PC-9 (cell line): ENCODE measurements at regions not wholly inside any gene's neighbourhood (a gene's known extent, or its start where the extent isn't known, plus 50 kb on each side); places are given as distances from the start of the nearest gene placed in this dataset.

Experiments used
- BruUV-seq: library from RNA; stranded (reverse); fragments of 400-500 nt; replicated peaks from 2 replicates; lab custom pipeline; 2021; lab: Mats Ljungman, UMichigan
- CTCF ChIA-PET: fragments of 300-600 bp; sonication (Branson Sonifier 250); formaldehyde crosslinking; loops from one replicate; lab custom pipeline; 2022; ENCODE audit warnings: antibody characterized with exemption; lab: Charles Lee
- POLR2A ChIA-PET: fragments of 300-600 bp; sonication (Branson Sonifier 250); formaldehyde crosslinking; loops from one replicate; lab custom pipeline; 2022; ENCODE audit warnings: antibody characterized with exemption; ENCODE audit not compliant: unreplicated experiment; lab: Charles Lee
- DNase-seq, 2 experiments: peaks; one replicate each; pipeline versions ENCODE4 v3.0.0 to v3.0.0-alpha.2; 2015 to 2022; ENCODE audit warnings: mixed read lengths in 1 of 2
- H2AFZ ChIP-seq: fragments of 200-600 bp; sonication (generic); 2 replicates; pipeline ENCODE4 v1.8.1; 2017; ENCODE audit warnings: antibody characterized with exemption
- H3F3A ChIP-seq: fragments of 200-600 bp; sonication (generic); 2 replicates; pipeline ENCODE4 v1.8.1; 2017; ENCODE audit warnings: antibody characterized with exemption, mild to moderate bottlenecking, low read depth; ENCODE audit not compliant: insufficient read depth
- H3K27ac ChIP-seq: fragments of 200-600 bp; sonication (generic); 2 replicates; pipeline ENCODE4 v1.6.1; 2016; ENCODE audit warnings: mixed run types
- H3K27me3 ChIP-seq: fragments of 200-600 bp; sonication (generic); 2 replicates; pipeline ENCODE4 v1.6.1; 2016; ENCODE audit warnings: low read depth, mixed run types; ENCODE audit not compliant: insufficient read depth
- H3K36me3 ChIP-seq: fragments of 200-600 bp; sonication (generic); 2 replicates; pipeline ENCODE4 v1.6.1; 2016; ENCODE audit warnings: low read depth, mixed run types
- H3K4me1 ChIP-seq: fragments of 200-600 bp; sonication (generic); replicated peaks from 2 replicates; pipeline ENCODE4 v1.6.1; 2016; ENCODE audit warnings: mixed run types; ENCODE audit not compliant: insufficient read depth
- H3K4me2 ChIP-seq: fragments of 200-600 bp; sonication (generic); 2 replicates; pipeline ENCODE4 v1.6.1; 2017; ENCODE audit warnings: mixed run types
- H3K4me3 ChIP-seq: fragments of 200-600 bp; sonication (generic); 2 replicates; pipeline ENCODE4 v1.6.1; 2016; ENCODE audit warnings: mixed run types
- H3K79me2 ChIP-seq: fragments of 200-600 bp; sonication (generic); 2 replicates; pipeline ENCODE4 v1.6.1; 2017; ENCODE audit warnings: low read depth, mixed run types
- H3K9me2 ChIP-seq: fragments of 200-600 bp; sonication (generic); 2 replicates; pipeline ENCODE4 v1.8.1; 2017; ENCODE audit warnings: mild to moderate bottlenecking; ENCODE audit not compliant: insufficient read depth
- H3K9me3 ChIP-seq: fragments of 200-600 bp; sonication (generic); 2 replicates; pipeline ENCODE4 v1.8.1; 2016; ENCODE audit warnings: low read depth; ENCODE audit not compliant: insufficient read depth
- H4K20me1 ChIP-seq: fragments of 200-600 bp; sonication (generic); 2 replicates; pipeline ENCODE4 v1.8.1; 2017; ENCODE audit not compliant: insufficient read depth
- EZH2 ChIP-seq: fragments of 200-600 bp; sonication (generic); IDR thresholded peaks from 2 replicates; pipeline ENCODE4 v1.8.0; 2017; ENCODE audit warnings: antibody characterized with exemption, low read depth
- intact Hi-C: fragments of 100-400 bp; cut with micrococcal nuclease; formaldehyde crosslinking; loops from one replicate; pipeline ENCODE4 v1.10.0; 2022; ENCODE audit not compliant: unreplicated experiment
- TF ChIP-seq, protein P1 (sequence below): fragments of 200-600 bp; sonication (generic); conservative IDR thresholded peaks from 2 replicates; pipeline ENCODE4 v1.6.1; 2017; ENCODE audit warnings: mixed run types, antibody characterized with exemption, mild to moderate bottlenecking, moderate library complexity

DNA sequence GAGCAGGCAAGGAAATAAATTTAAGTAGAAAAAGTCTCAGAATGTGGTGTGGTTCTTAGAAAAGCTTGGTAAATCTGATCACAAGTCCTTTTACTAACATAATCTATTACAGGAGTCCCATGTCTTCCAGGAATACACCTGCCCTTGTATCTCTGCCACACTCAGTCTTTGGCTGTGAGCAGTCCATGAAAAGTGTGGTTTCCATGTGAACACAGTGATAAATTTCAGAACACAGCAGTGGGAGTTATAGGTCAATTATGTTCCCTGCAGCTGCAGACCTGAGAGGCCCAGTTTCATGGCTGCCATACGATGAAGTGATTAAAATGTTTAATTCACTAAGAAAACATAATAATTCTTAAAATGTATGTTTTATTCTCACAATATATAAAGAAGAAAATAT, 366.9 kb upstream of the STAC start:
- TF ChIP-seq, protein P1, sequence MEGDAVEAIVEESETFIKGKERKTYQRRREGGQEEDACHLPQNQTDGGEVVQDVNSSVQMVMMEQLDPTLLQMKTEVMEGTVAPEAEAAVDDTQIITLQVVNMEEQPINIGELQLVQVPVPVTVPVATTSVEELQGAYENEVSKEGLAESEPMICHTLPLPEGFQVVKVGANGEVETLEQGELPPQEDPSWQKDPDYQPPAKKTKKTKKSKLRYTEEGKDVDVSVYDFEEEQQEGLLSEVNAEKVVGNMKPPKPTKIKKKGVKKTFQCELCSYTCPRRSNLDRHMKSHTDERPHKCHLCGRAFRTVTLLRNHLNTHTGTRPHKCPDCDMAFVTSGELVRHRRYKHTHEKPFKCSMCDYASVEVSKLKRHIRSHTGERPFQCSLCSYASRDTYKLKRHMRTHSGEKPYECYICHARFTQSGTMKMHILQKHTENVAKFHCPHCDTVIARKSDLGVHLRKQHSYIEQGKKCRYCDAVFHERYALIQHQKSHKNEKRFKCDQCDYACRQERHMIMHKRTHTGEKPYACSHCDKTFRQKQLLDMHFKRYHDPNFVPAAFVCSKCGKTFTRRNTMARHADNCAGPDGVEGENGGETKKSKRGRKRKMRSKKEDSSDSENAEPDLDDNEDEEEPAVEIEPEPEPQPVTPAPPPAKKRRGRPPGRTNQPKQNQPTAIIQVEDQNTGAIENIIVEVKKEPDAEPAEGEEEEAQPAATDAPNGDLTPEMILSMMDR = no peak
- no peak for TF ChIP-seq EZH2
- Histone ChIP-seq H3F3A (no peaks in the 10 kb centered on the region), H3K79me2 (no peaks in the 10 kb centered on the region), H3K4me2 (no peak overlapping the region), H3K9me3 (no peaks in the 10 kb centered on the region), H3K4me1 (no peaks in the 10 kb centered on the region), H4K20me1 (no peaks in the 10 kb centered on the region), H2AFZ (no peak overlapping the region), H3K27me3 (no peaks in the 10 kb centered on the region), H3K27ac (no peak overlapping the region), H3K4me3 (no peak overlapping the region), H3K9me2 (no peaks in the 10 kb centered on the region), H3K36me3 (no peaks in the 10 kb centered on the region)
- POLR2A ChIA-PET = no interaction called here
- BruUV-seq = no TSS peak
- intact Hi-C loops = no loop called here
- DNase-seq = no peak
- CTCF ChIA-PET = no interaction called here

DNA sequence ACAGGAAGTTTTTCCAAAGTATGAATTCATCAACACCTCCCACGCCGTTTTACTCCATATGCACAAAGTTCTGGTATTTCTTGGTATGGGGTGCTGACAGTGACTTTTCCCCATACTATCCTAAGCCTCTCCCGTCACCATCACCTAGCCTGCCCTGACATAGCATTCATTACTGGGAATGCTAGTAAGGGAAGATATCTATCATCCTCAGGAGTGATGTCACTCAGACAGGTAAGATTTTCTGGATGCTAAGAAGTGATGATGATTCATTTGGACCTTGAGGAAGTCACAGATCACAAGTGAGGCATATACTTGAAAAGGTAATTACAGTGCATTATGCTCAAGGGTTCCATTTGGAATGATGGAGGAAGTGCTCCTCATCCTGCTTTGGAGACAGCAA, 355.1 kb upstream of the STAC start:
- no peaks in the 10 kb centered on the region for H3K9me3 ChIP-seq
- ChIA-PET CTCF (no interaction called here), POLR2A (no interaction called here)
- H4K20me1 ChIP-seq = no peaks in the 10 kb centered on the region
- no peak overlapping the region for H3K4me3 ChIP-seq
- H3K9me2 ChIP-seq = no peaks in the 10 kb centered on the region
- H3K4me1 ChIP-seq = no peaks in the 10 kb centered on the region
- H3K79me2 ChIP-seq = no peaks in the 10 kb centered on the region
- TF ChIP-seq EZH2 = no peak
- TF ChIP-seq, protein P1 = no peak
- no peaks in the 10 kb centered on the region for H3K27me3 ChIP-seq
- no TSS peak for BruUV-seq
- H3F3A ChIP-seq = no peaks in the 10 kb centered on the region
- H2AFZ ChIP-seq = no peak overlapping the region
- no peak overlapping the region for H3K4me2 ChIP-seq
- DNase-seq = no peak
- intact Hi-C loops = no loop called here
- H3K36me3 ChIP-seq = no peaks in the 10 kb centered on the region
- H3K27ac ChIP-seq = no peak overlapping the region

DNA sequence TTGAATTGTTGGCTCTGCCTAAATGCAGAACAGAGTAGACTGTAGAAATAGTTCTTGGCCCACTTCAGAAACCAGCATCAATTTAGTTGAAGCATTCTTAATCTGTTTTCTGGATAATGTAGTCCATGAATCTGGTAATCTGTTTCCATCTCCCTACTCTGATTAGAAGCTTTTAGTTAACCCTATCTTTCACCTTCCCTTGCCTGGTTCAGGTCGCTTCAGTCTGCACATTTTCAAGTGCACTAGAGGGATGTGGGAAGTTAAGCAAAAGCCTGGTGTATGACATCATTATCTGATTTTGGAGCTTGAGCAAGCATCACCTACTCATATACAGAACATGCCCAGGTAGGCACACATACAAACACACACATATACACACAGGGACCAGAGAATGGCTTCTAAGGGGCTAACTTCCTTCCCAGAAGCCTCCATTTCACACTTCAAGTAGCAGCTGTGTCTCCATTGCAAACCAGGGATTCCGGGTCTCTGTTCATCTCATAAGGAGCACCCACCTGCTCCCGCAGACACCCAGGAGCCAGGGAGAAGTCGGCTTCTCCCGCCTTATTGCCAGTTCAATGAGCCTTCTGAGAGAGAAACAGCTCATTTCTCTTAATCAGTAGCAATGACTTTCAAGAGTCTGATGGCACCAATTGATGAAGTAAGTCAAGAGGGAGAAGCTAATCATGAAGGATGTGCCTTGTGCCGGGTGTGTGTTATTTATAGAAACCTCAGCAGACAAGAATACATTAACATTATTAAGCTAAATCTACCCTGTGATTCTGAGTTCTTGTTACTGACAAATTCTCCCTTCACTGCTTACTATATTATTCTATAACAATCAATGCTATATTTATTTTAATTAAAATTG, 347.9 kb upstream of the STAC start:
- Histone ChIP-seq H3K4me3 (no peak overlapping the region), H3K36me3 (no peaks in the 10 kb centered on the region), H3K4me2 (no peak overlapping the region), H2AFZ (no peak overlapping the region), H3K27ac (no peak overlapping the region), H4K20me1 (no peaks in the 10 kb centered on the region), H3K27me3 (no peaks in the 10 kb centered on the region), H3F3A (no peaks in the 10 kb centered on the region), H3K9me3 (no peaks in the 10 kb centered on the region), H3K9me2 (no peaks in the 10 kb centered on the region), H3K79me2 (no peaks in the 10 kb centered on the region), H3K4me1 (no peaks in the 10 kb centered on the region)
- TF ChIP-seq EZH2 = no peak
- TF ChIP-seq, protein P1 = no peak
- DNase-seq = no peak
- ChIA-PET CTCF (no interaction called here), POLR2A (no interaction called here)
- intact Hi-C loops = no loop called here
- BruUV-seq = no TSS peak
